ENCODE measurements at regions not wholly inside any gene's neighbourhood (a gene's known extent, or its start where the extent isn't known, plus 50 kb on each side); places are given as distances from the start of the nearest gene placed in this dataset.
A peak's percentile ranks its signal among the peaks of the same experiment; 100 is the strongest.

DNA sequence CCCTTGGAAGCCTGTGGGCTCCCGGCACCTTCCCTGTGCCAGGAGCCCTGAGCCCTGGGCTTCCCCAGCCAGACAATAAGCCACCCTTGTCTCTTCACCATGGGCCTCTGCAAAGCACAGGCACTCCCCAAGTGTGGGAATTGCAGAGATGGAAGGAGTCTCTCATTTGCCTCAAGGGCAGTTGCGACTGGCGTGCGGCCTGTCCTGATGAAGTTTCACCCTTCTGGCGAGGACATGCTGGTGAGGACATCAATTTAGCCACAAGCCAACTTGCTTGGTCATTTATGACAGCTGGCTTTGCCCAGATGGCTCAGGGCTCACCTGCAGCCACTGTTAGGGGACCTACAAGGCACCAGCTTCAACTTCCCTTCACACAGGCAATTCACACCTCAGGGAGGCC is 180.2 kb downstream of the ANAPC1 start:
- Histone ChIP-seq H3K9me2 (replicated peaks; ENCODE audit: low read length) (no peaks in the 10 kb centered on the region), H2AFZ (ENCODE audit: low read length) (no peak overlapping the region), H3K4me2 (ENCODE audit: low read length) (peak overlapping the region; percentile 72), H4K20me1 (ENCODE audit: low read length) (no peaks in the 10 kb centered on the region), H3K27me3 (ENCODE audit: low read length) (no peaks in the 10 kb centered on the region), H3K4me3 (ENCODE audit: low read length) (no peak overlapping the region), H3K9me3 (ENCODE audit: low read length) (no peaks in the 10 kb centered on the region), H3K27ac (ENCODE audit: low read length) (peak overlapping the region; percentile 89), H3K9ac (ENCODE audit: low read length) (peak overlapping the region; percentile 38; the same call in 1 of the 2 replicates), H3K36me3 (ENCODE audit: low read depth, low read length) (no peaks in the 10 kb centered on the region), H3K4me1 (ENCODE audit: insufficient read depth, low read length) (peaks cover 67% of the 10 kb centered on the region), H3K79me2 (ENCODE audit: low read length) (no peaks in the 10 kb centered on the region), H3F3A (ENCODE audit: low read length, unreplicated experiment) (no peaks in the 10 kb centered on the region)
- POLR2A ChIA-PET (ENCODE audit: unreplicated experiment) = no interaction called here
- no TSS peak for BruUV-seq (replicated peaks)
- CTCF ChIA-PET = no interaction called here
- ATAC-seq (no peak), DNase-seq (no peak)
- TF ChIP-seq EZH2phosphoT487 (IDR thresholded peaks at IDR 0.05; ENCODE audit: borderline replicate concordance, low read length) (no peak), EZH2 (IDR thresholded peaks at IDR 0.05; ENCODE audit: low read length, unreplicated experiment) (no peak)
- TF ChIP-seq, protein P1, sequence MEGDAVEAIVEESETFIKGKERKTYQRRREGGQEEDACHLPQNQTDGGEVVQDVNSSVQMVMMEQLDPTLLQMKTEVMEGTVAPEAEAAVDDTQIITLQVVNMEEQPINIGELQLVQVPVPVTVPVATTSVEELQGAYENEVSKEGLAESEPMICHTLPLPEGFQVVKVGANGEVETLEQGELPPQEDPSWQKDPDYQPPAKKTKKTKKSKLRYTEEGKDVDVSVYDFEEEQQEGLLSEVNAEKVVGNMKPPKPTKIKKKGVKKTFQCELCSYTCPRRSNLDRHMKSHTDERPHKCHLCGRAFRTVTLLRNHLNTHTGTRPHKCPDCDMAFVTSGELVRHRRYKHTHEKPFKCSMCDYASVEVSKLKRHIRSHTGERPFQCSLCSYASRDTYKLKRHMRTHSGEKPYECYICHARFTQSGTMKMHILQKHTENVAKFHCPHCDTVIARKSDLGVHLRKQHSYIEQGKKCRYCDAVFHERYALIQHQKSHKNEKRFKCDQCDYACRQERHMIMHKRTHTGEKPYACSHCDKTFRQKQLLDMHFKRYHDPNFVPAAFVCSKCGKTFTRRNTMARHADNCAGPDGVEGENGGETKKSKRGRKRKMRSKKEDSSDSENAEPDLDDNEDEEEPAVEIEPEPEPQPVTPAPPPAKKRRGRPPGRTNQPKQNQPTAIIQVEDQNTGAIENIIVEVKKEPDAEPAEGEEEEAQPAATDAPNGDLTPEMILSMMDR (conservative IDR thresholded peaks at IDR 0.05; ENCODE audit: low read depth, low read length) = no peak
- intact Hi-C loops (cut with micrococcal nuclease) = loop anchor here (2.0 kb wide), 1 partner anchor 35 kb away; no protein-coding TSS in a partner anchor

- H3F3A ChIP-seq (ENCODE audit: low read length, unreplicated experiment) = no peaks in the 10 kb centered on the region
- no peaks in the 10 kb centered on the region for H4K20me1 ChIP-seq (ENCODE audit: low read length)
- BruUV-seq (replicated peaks) = no TSS peak
- H3K4me3 ChIP-seq (ENCODE audit: low read length) = peak overlapping the region; percentile 12; the same call in 1 of the 2 replicates
- no peak overlapping the region for H2AFZ ChIP-seq (ENCODE audit: low read length)
- H3K9ac ChIP-seq (ENCODE audit: low read length) = peak overlapping the region; percentile 56
- no peaks in the 10 kb centered on the region for H3K9me3 ChIP-seq (ENCODE audit: low read length)
- intact Hi-C loops (cut with micrococcal nuclease) = no loop called here
- H3K27me3 ChIP-seq (ENCODE audit: low read length) = no peaks in the 10 kb centered on the region
- POLR2A ChIA-PET (ENCODE audit: unreplicated experiment) = no interaction called here
- no peaks in the 10 kb centered on the region for H3K79me2 ChIP-seq (ENCODE audit: low read length)
- H3K36me3 ChIP-seq (ENCODE audit: low read depth, low read length) = no peaks in the 10 kb centered on the region
- H3K9me2 ChIP-seq (replicated peaks; ENCODE audit: low read length) = no peaks in the 10 kb centered on the region
- CTCF ChIA-PET = no interaction called here
- peak overlapping the region; percentile 89 for H3K27ac ChIP-seq (ENCODE audit: low read length)
- peak; percentile 82 for DNase-seq
- peak overlapping the region; percentile 72 for H3K4me2 ChIP-seq (ENCODE audit: low read length)
- peaks cover 66% of the 10 kb centered on the region for H3K4me1 ChIP-seq (ENCODE audit: insufficient read depth, low read length)
- no peak for TF ChIP-seq EZH2 (IDR thresholded peaks at IDR 0.05; ENCODE audit: low read length, unreplicated experiment)
- TF ChIP-seq EZH2phosphoT487 (IDR thresholded peaks at IDR 0.05; ENCODE audit: borderline replicate concordance, low read length) = no peak
- TF ChIP-seq, protein P1 (conservative IDR thresholded peaks at IDR 0.05; ENCODE audit: low read depth, low read length) = no peak
- ATAC-seq = peak; percentile 53
These were observed 179.7 kb downstream of the ANAPC1 start for GRCh38 chr2:111704246-111704645.

- Histone ChIP-seq H3K9me3 (ENCODE audit: low read length) (no peaks in the 10 kb centered on the region), H3K9ac (ENCODE audit: low read length) (peak overlapping the region; percentile 56), H3K4me2 (ENCODE audit: low read length) (peak overlapping the region; percentile 36), H3K9me2 (replicated peaks; ENCODE audit: low read length) (no peaks in the 10 kb centered on the region), H4K20me1 (ENCODE audit: low read length) (no peaks in the 10 kb centered on the region), H3F3A (ENCODE audit: low read length, unreplicated experiment) (no peaks in the 10 kb centered on the region), H2AFZ (ENCODE audit: low read length) (no peak overlapping the region), H3K4me3 (ENCODE audit: low read length) (peak overlapping the region; percentile 1; the same call in 1 of the 2 replicates), H3K4me1 (ENCODE audit: insufficient read depth, low read length) (peaks cover 59% of the 10 kb centered on the region), H3K27me3 (ENCODE audit: low read length) (no peaks in the 10 kb centered on the region), H3K36me3 (ENCODE audit: low read depth, low read length) (no peaks in the 10 kb centered on the region), H3K79me2 (ENCODE audit: low read length) (no peaks in the 10 kb centered on the region), H3K27ac (ENCODE audit: low read length) (peak overlapping the region; percentile 89)
- ATAC-seq (no peak), DNase-seq (no peak)
- intact Hi-C loops (cut with micrococcal nuclease) = no loop called here
- POLR2A ChIA-PET (ENCODE audit: unreplicated experiment) = no interaction called here
- BruUV-seq (replicated peaks) = no TSS peak
- TF ChIP-seq, protein P1 (conservative IDR thresholded peaks at IDR 0.05; ENCODE audit: low read depth, low read length) = no peak
- TF ChIP-seq EZH2 (IDR thresholded peaks at IDR 0.05; ENCODE audit: low read length, unreplicated experiment) = no peak
- TF ChIP-seq EZH2phosphoT487 (IDR thresholded peaks at IDR 0.05; ENCODE audit: borderline replicate concordance, low read length) = no peak
- CTCF ChIA-PET = no interaction called here
These were observed 178.8 kb downstream of the ANAPC1 start for GRCh38 chr2:111705239-111705638.

All from PC-3 (cell line).